Endothelial cell (in vitro differentiated cells): ENCODE measurements at regions not wholly inside any gene's neighbourhood (a gene's known extent, or its start where the extent isn't known, plus 50 kb on each side); places are given as distances from the start of the nearest gene placed in this dataset.

Source experiments
- DNase-seq: peaks from one replicate; pipeline ENCODE4 v3.0.0; 2021; ENCODE audit warnings: low spot score
- H3K27ac Mint-ChIP-seq: one replicate; pipeline ENCODE4 v1.8.0; 2021; ENCODE audit warnings: mixed read lengths, inconsistent platforms; ENCODE audit not compliant: unreplicated experiment
- H3K27me3 Mint-ChIP-seq: one replicate; pipeline ENCODE4 v1.8.0; 2021; ENCODE audit warnings: mild to moderate bottlenecking, moderate library complexity, mixed read lengths, inconsistent platforms; ENCODE audit not compliant: unreplicated experiment
- H3K36me3 Mint-ChIP-seq: one replicate; pipeline ENCODE4 v1.8.0; 2021; ENCODE audit warnings: mild to moderate bottlenecking, low read depth, mixed read lengths, inconsistent platforms; ENCODE audit not compliant: unreplicated experiment
- H3K4me1 Mint-ChIP-seq: one replicate; pipeline ENCODE4 v1.8.0; 2021; ENCODE audit warnings: mild to moderate bottlenecking, mixed read lengths, inconsistent platforms; ENCODE audit not compliant: unreplicated experiment
- H3K4me3 Mint-ChIP-seq: one replicate; pipeline ENCODE4 v1.8.0; 2021; ENCODE audit warnings: mild to moderate bottlenecking, mixed read lengths, inconsistent platforms; ENCODE audit not compliant: unreplicated experiment
- H3K9me3 Mint-ChIP-seq: one replicate; pipeline ENCODE4 v1.8.0; 2021; ENCODE audit warnings: mixed read lengths, inconsistent platforms; ENCODE audit not compliant: unreplicated experiment
- CTCF ChIP-seq: fragments of 200-600 bp; sonication (generic); IDR thresholded peaks from one replicate; pipeline ENCODE4 v1.5.0; 2021; ENCODE audit warnings: antibody characterized with exemption; ENCODE audit not compliant: unreplicated experiment

GRCh38 chr15:97501291-97501690 is 459.2 kb upstream of the ARRDC4 start:
- Mint-ChIP-seq H3K27me3 (no peaks in the 10 kb centered on the region), H3K9me3 (no peaks in the 10 kb centered on the region), H3K27ac (no peak overlapping the region), H3K4me1 (no peaks in the 10 kb centered on the region), H3K36me3 (no peaks in the 10 kb centered on the region), H3K4me3 (no peak overlapping the region)
- DNase-seq: no peak
- TF ChIP-seq CTCF: no peak

GRCh38 chr15:97502038-97502437 is 458.5 kb upstream of the ARRDC4 start:
- no peak overlapping the region for H3K4me3 Mint-ChIP-seq
- DNase-seq: no peak
- H3K27me3 Mint-ChIP-seq: no peaks in the 10 kb centered on the region
- no peaks in the 10 kb centered on the region for H3K9me3 Mint-ChIP-seq
- no peak overlapping the region for H3K27ac Mint-ChIP-seq
- TF ChIP-seq CTCF: no peak
- no peaks in the 10 kb centered on the region for H3K36me3 Mint-ChIP-seq
- no peaks in the 10 kb centered on the region for H3K4me1 Mint-ChIP-seq

- H3K27me3 Mint-ChIP-seq: no peaks in the 10 kb centered on the region
- DNase-seq: no peak
- TF ChIP-seq CTCF: no peak
- H3K27ac Mint-ChIP-seq: no peak overlapping the region
- H3K4me3 Mint-ChIP-seq: no peak overlapping the region
- H3K4me1 Mint-ChIP-seq: no peaks in the 10 kb centered on the region
- H3K9me3 Mint-ChIP-seq: no peaks in the 10 kb centered on the region
- no peaks in the 10 kb centered on the region for H3K36me3 Mint-ChIP-seq
These were observed 456.3 kb upstream of the ARRDC4 start for GRCh38 chr15:97504031-97504792.

- H3K27ac Mint-ChIP-seq: no peak overlapping the region
- H3K36me3 Mint-ChIP-seq: no peaks in the 10 kb centered on the region
- H3K27me3 Mint-ChIP-seq: no peaks in the 10 kb centered on the region
- DNase-seq: no peak
- no peaks in the 10 kb centered on the region for H3K4me1 Mint-ChIP-seq
- no peak overlapping the region for H3K4me3 Mint-ChIP-seq
- no peak for TF ChIP-seq CTCF
- H3K9me3 Mint-ChIP-seq: no peaks in the 10 kb centered on the region
These were observed 442.8 kb upstream of the ARRDC4 start for GRCh38 chr15:97517737-97518136.

GRCh38 chr15:97520689-97521088 is 439.8 kb upstream of the ARRDC4 start:
- H3K4me1 Mint-ChIP-seq: no peaks in the 10 kb centered on the region

More at GRCh38 chr15:97520689-97521088, 439.8 kb upstream of the ARRDC4 start:
- no peaks in the 10 kb centered on the region for H3K9me3 Mint-ChIP-seq
- DNase-seq: no peak
- no peak overlapping the region for H3K27ac Mint-ChIP-seq
- H3K4me3 Mint-ChIP-seq: no peak overlapping the region
- H3K27me3 Mint-ChIP-seq: no peaks in the 10 kb centered on the region
- H3K36me3 Mint-ChIP-seq: no peaks in the 10 kb centered on the region
- no peak for TF ChIP-seq CTCF
